Gastrocnemius medialis (tissue), 4 donors: ENCODE measurements at regions not wholly inside any gene's neighbourhood (a gene's known extent, or its start where the extent isn't known, plus 50 kb on each side); places are given as distances from the start of the nearest gene placed in this dataset.

Experiments
- CTCF ChIP-seq, 5 experiments: fragments of 450-650 bp in 3 of 5; fragments of 200-600 bp in 2 of 5; sonication (generic) in 2 of 5; IDR thresholded peaks in 4 of 5; conservative IDR thresholded peaks in 1 of 5; 1 replicate in 4 of 5; 2 replicates in 1 of 5; pipeline ENCODE4 v1.5.1; 2016 to 2019; ENCODE audit warnings: antibody characterized with exemption in 5 of 5, mild to moderate bottlenecking in 3 of 5, moderate library complexity in 3 of 5
- POLR2A ChIP-seq, 2 donors: fragments of 450-650 bp; IDR thresholded peaks; one replicate each; pipeline ENCODE4 v1.6.1; 2017; ENCODE audit warnings: antibody characterized with exemption in 2 of 2, mild to moderate bottlenecking in 2 of 2, moderate library complexity in 2 of 2

GRCh38 chr2:208549546-208550158 is 143.1 kb downstream of the PTH2R start:
- no peak for TF ChIP-seq CTCF (IDR thresholded peaks at IDR 0.05 in 4 of 5, conservative IDR thresholded peaks at IDR 0.05 in 1 of 5)
- TF ChIP-seq POLR2A (IDR thresholded peaks at IDR 0.05): no peak
